GM21528 (cell line): ENCODE measurements at regions not wholly inside any gene's neighbourhood (a gene's known extent, or its start where the extent isn't known, plus 50 kb on each side); places are given as distances from the start of the nearest gene placed in this dataset.
"Not testable (repeated sequence)": the region's sequence is repeated elsewhere in the genome, so short reads cannot be mapped to it uniquely, and the experiment has no call there.

Experiments used
- ATAC-seq: cut with Tn5 transposase; IDR thresholded peaks from one replicate; pipeline ENCODE4 v1.9.1; 2021; ENCODE audit warnings: mild to moderate bottlenecking, moderate library complexity; ENCODE audit not compliant: unreplicated experiment, low FRiP score

- not testable (repeated sequence) for ATAC-seq
These were observed 180.3 kb downstream of the NPIPA7 start for GRCh38 chr16:16559179-16559740.

DNA sequence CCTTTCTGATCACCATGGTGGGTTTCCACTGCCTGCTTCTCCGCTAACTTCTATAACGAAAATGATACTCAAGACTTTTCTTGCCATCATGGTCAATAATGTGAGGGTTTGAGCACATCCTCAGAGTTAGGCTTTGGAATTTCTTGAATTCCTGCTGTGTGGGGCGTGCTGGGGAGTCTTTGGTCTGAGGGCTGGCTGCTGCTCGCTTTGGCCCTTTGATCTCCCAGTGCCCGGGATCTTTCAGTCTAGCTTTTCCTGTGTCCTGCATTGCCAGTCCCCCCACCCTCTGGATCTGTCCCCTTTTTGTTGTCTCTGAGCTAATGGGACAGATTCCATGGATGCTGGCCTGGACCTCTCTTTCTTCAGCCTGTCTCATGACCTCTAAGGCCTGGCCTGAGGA, 182.6 kb downstream of the NPIPA7 start:
- ATAC-seq = not testable (repeated sequence)

DNA sequence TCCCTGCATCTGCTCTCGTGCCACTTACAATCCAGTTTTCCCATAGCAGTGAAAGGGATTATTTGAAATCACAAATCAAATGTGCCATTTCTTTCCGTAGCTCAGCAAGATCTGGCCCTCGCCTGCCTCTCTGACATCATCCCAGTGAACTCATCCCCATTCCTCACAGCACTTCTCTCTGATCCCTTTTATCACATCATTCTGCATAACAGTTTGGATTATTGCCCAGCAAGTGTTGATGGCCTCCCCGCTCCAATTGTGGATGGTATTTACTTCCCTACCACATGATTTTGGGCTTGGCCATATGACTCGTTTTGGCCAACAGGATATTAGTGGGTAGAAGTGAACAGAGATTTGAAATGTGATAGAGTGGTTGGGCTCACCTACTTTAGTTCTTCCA, 185.0 kb downstream of the NPIPA7 start:
- not testable (repeated sequence) for ATAC-seq

DNA sequence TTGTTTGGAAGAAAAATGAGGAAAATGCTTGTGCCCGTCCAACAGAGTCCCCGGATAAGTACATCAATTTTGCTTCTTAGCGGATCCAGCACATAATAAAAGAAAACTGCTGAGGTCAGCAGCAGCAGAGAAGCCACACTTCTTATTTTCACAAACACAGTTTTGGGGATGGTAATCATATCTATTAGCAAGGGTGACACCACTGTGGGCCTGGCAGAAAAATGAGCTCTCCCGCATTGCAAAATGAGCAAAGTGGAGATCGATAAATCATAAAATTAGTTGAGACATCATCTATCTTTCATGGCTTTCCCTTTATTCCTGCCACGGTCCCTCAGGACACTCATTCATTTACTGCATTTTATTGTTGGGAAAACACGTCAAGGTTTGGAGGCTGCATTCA, 186.4 kb downstream of the NPIPA7 start:
- ATAC-seq = not testable (repeated sequence)

DNA sequence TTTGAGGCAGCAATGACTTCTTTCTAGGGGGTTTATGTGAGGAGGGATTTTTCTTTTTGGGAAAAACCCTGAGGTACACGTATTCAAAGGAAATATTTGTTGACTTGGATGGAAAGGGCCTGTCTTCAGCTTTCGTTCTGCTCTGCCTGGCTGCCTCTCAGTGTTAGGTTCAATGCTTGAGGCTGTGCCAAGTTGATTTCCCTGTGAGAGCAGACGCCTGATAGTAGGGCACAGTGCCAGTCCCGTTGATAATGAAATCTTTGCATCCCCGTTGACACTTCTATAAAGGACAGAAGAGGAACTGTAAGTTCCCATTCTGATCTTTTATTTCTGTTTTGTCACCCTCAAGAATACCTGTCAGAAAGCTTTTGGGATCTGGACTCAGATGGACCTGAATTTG, 191.1 kb downstream of the NPIPA7 start:
- ATAC-seq = not testable (repeated sequence)

GRCh38 chr16:16570874-16571273, 191.9 kb downstream of the NPIPA7 start:
- ATAC-seq = not testable (repeated sequence)

GRCh38 chr16:16572130-16572774, 193.3 kb downstream of the NPIPA7 start:
- not testable (repeated sequence) for ATAC-seq

DNA sequence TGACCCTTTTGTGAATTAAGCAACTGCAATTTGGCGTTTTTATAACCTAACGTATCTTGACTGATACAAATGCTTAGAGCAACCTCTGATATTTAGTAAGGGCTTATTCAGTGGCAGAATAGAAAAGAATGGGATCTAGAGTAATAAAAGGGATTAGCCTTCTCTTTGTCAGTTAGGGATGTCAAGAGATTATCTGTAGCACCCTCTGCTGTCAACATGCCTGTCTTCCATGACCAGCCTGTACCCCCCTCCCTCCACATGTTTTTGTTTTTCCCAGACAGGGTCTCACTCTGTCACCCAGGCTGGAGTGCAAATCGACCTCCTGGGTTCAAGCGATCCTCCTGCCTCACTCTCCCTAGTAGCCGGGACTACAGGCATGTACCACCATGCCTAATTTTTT, 198.1 kb downstream of the NPIPA7 start:
- not testable (repeated sequence) for ATAC-seq

DNA sequence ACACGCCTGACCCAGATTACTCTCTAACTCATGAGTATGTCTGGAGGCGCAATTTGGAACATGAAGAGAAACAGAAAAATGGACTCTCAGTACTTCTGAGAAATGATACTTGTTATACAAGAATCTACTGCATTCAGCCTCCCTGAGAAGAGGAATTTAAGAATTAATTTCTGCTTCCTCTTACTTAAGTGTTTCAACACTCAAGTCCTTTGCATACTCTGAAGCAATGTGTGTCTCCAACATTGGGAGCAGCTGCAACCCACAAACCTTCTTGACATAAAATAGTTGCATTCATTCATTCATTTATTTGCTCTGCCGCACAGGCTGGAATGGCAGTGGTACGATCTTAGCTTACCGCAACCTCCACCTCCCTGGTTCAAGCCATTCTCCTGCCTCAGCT, 199.8 kb downstream of the NPIPA7 start:
- ATAC-seq = no peak

- ATAC-seq = not testable (repeated sequence)
These were observed 204.0 kb downstream of the NPIPA7 start for GRCh38 chr16:16582916-16583315.

- ATAC-seq = not testable (repeated sequence)
These were observed 207.2 kb downstream of the NPIPA7 start for GRCh38 chr16:16586073-16586651.

- ATAC-seq = not testable (repeated sequence)
These were observed 208.0 kb downstream of the NPIPA7 start for GRCh38 chr16:16586969-16587368.

GRCh38 chr16:16588436-16588835, 209.5 kb downstream of the NPIPA7 start:
- not testable (repeated sequence) for ATAC-seq

DNA sequence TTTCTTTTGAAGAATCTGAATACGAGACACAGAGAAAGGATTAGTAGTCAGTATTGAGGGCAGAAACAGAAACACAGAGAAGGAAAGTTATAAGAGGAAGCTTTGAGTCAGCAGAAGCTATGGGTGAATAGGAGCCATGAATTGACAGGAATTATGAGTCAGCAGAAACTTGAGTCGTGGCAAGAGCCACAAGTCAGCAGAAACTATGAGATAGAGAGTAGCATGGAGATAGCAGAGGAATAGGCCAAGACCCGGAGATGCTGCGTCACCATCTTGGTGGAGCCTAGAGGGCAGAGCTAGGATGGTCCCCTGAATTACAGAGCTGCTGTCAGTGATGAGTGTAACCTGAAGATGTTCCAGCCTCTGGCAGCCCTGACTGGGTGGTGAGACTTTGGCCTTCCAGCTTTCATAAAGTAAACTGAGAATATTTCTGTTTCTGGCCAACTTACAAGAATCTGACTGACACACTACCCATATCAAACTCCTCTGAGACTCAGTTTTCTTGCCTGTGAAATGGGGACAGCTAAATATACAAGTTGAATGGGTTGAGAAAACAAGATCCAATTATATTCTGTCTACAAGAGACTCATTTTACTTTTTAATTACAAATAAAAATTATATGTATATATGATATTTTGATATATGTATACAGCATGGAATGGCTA, 211.8 kb downstream of the NPIPA7 start:
- ATAC-seq = not testable (repeated sequence)

DNA sequence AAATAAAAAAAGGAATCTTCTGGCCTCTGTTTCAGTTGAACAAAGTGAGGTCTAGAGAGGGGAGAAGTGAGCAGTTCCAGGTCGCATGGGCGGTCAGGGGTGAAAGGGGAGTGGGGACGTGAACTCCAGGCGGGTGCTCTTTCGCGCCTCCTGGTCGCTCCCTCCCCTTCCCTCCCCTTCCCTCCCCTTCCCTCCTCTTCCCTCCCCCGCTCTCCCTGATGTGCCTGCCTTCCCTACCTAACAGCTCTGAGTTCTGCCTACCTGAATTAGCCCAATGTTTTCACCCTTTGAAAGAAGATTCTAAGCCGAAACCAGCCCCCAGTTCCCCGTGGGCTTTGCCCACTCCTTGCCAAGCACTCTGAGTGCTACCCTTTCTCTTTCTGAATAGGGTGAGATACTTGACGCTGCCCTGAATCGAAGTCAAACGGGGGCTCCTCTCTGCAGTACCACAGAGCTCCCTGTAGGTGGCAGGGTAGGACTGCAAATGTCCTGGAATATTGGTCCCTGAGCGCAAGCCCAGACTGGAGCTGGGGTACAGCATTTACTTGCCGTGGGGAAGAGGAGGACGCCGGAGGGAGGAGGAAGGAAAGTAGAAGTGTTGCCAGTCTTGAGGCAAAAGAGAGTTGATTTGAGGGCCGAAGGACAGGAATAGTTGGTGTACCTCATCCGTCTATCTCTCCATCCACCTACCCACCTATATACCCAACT, 214.4 kb downstream of the NPIPA7 start:
- ATAC-seq = not testable (repeated sequence)

- ATAC-seq = not testable (repeated sequence)
These were observed 216.2 kb downstream of the NPIPA7 start for GRCh38 chr16:16595029-16595718.

- not testable (repeated sequence) for ATAC-seq
These were observed 222.3 kb downstream of the NPIPA7 start for GRCh38 chr16:16601239-16601638.

DNA sequence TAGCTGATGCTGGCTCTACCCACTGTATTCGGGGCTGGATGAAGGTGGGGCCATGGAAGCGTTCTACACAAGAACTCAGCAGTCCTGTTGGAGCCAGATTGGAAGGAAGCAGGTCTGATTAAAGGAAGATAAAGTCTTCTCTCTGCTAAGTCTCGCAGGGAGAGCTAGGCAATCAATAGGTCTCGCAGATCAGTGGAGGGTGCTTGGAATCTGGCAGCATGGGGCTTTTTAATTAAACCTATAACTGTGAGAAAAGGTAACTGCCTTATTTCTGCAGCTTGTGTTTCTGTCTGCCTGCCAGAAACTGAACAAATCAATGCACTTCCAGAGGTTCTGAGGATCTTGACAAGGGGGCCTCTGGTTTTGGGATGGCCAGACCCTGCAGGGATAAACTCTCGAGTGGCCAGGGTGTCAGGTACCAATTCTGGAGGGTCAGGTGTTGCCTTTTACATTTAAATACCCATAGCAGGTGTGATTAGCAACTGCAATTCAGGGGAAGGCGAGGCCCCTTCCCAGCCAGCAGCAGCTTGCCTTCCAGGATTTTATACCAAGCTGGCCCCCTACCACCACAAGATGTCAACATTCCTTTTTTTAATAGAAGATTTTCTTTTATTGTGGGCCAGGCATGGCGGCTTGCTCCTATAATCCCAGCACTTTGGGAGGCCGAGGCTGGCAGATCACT, 228.6 kb downstream of the NPIPA7 start:
- ATAC-seq = not testable (repeated sequence)

GRCh38 chr16:16609627-16610026, 230.7 kb downstream of the NPIPA7 start:
- not testable (repeated sequence) for ATAC-seq
